Lower leg skin (tissue), 3 donors: ENCODE measurements at regions not wholly inside any gene's neighbourhood (a gene's known extent, or its start where the extent isn't known, plus 50 kb on each side); places are given as distances from the start of the nearest gene placed in this dataset.

Experiments used
- POLR2A ChIP-seq, 2 donors: fragments of 450-650 bp; IDR thresholded peaks; one replicate each; pipeline ENCODE4 v1.6.1; 2016 to 2017; ENCODE audit warnings: antibody characterized with exemption in 2 of 2, mild to moderate bottlenecking in 1 of 2, moderate library complexity in 1 of 2
- TF ChIP-seq, protein P1 (sequence below), 3 donors: fragments of 450-650 bp; IDR thresholded peaks; one replicate each; pipeline ENCODE4 v1.5.1; 2016; ENCODE audit warnings: antibody characterized with exemption in 3 of 3, mild to moderate bottlenecking in 3 of 3, moderate library complexity in 2 of 3

DNA sequence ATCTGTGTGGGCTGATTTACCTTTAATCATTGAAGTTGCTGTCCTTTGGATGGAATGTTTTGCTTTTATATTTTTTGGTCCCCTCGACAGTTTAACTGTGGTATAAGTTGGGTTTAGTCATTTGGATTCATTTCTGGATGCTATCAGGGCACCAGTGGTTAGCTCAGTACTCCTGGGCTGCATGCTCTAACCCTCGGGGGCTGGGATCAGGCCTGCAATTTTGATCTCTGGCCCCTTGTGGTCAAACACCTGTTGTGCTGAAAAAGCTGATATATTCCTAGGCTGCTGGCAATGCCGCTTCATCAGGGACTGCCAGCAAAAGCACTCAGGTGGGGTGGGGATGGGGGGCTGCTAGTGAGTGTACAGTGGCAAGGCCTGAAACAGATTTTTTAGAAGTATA lies 440.4 kb upstream of the RIOK2 start:
- TF ChIP-seq, protein P1, sequence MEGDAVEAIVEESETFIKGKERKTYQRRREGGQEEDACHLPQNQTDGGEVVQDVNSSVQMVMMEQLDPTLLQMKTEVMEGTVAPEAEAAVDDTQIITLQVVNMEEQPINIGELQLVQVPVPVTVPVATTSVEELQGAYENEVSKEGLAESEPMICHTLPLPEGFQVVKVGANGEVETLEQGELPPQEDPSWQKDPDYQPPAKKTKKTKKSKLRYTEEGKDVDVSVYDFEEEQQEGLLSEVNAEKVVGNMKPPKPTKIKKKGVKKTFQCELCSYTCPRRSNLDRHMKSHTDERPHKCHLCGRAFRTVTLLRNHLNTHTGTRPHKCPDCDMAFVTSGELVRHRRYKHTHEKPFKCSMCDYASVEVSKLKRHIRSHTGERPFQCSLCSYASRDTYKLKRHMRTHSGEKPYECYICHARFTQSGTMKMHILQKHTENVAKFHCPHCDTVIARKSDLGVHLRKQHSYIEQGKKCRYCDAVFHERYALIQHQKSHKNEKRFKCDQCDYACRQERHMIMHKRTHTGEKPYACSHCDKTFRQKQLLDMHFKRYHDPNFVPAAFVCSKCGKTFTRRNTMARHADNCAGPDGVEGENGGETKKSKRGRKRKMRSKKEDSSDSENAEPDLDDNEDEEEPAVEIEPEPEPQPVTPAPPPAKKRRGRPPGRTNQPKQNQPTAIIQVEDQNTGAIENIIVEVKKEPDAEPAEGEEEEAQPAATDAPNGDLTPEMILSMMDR (IDR thresholded peaks at IDR 0.05), result no peak
- no peak for TF ChIP-seq POLR2A (IDR thresholded peaks at IDR 0.05)
